ENCODE measurements at regions not wholly inside any gene's neighbourhood (a gene's known extent, or its start where the extent isn't known, plus 50 kb on each side); places are given as distances from the start of the nearest gene placed in this dataset.

DNA sequence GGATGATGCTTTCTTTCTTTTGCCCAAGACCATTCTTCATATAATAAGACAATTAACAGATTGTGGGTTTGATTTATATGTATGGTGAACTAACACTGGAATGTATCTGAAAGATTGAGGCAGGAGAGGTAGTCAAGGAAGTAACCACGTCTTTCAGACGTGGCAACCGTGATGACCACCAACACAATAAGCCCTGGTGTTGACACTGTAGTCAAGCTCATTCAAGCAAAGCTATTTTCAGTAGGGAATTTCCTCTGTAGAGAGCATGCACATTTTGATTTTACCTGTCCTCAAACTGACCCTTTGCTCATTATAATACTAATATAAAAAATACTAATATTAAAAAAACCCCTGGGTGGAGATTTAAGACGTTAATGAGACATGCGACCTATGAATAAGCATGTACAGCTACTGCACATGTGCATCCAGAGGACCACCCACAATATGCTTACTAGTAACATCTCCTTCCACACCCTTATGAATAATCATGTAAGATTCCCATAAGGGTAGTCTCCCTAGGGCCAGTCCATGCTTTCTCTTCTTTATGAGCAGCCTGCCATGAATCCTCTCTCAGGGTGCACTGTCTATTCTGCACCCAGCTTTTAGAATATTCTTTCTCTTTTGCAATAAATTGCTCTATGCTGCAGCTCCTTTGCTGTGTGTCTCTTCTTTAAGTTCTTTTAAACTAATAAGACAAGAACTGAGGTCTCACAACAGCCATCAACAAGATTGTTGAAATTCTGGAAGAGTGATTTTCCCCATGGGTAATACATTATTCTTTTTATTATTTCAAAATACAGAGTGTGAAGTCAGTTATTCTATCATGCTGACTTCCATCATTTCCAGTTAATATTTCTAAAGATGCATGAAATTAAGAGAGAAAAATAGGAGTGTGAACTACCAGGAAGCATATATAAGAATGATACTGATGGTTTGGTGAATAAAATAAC lies 151.3 kb upstream of the NPVF start:
- no peaks in the 10 kb centered on the region for H3K36me3 ChIP-seq

DNA sequence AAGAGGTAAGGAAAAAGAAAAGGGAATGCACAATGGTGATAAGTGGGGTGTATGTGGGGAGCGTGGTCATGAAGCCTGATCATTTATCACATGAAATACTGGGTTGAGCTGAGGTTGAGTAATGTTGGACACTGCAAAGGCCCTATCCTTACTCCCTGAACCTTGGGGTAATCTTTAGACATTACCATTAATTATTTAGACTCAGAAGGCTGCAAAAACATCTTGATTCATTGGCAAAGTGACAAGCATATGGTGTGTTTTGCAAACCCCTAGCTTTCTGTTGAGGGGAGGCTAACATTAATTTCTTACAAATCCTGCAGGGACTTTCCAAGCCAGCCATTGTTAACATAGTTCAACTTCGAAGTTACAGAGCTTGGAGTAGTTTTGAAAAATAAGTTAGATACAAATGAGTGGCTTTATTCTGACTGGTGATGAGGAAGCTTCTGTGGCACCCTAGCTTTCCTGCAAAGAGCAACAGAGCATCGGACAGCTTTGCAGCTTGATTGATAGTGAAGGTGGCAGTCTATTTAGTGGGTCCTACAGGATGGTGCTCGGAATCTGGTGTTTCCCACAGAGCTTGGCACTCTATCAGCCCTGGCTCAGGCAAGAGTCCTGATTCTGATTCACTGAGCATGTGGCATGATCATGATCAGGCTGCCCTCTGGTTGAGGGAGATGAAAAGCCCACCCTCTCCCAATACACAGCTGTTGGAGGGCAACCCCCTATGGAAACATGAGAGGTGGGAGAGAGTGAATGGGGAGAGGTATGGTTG lies 153.7 kb upstream of the NPVF start:
- ATAC-seq: no peak
- H3K27ac ChIP-seq: no peak overlapping the region
- intact Hi-C loops (cut with DNase I): loop anchor here (10.0 kb wide), 1 partner anchor 117 kb away; no protein-coding TSS in a partner anchor

More for the DNA sequence above, 151.3 kb upstream of the NPVF start:
- TF ChIP-seq, protein P1, sequence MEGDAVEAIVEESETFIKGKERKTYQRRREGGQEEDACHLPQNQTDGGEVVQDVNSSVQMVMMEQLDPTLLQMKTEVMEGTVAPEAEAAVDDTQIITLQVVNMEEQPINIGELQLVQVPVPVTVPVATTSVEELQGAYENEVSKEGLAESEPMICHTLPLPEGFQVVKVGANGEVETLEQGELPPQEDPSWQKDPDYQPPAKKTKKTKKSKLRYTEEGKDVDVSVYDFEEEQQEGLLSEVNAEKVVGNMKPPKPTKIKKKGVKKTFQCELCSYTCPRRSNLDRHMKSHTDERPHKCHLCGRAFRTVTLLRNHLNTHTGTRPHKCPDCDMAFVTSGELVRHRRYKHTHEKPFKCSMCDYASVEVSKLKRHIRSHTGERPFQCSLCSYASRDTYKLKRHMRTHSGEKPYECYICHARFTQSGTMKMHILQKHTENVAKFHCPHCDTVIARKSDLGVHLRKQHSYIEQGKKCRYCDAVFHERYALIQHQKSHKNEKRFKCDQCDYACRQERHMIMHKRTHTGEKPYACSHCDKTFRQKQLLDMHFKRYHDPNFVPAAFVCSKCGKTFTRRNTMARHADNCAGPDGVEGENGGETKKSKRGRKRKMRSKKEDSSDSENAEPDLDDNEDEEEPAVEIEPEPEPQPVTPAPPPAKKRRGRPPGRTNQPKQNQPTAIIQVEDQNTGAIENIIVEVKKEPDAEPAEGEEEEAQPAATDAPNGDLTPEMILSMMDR (IDR thresholded peaks at IDR 0.05): no peak
- no peak for DNase-seq
- Histone ChIP-seq H3K4me1 (no peaks in the 10 kb centered on the region), H3K4me3 (no peak overlapping the region), H3K27ac (no peak overlapping the region), H3K27me3 (ENCODE audit: low read depth) (no peaks in the 10 kb centered on the region), H3K9me3 (no peaks in the 10 kb centered on the region)
- ATAC-seq: no peak
- intact Hi-C loops (cut with DNase I): loop anchor here (10.0 kb wide), 1 partner anchor 115 kb away; no protein-coding TSS in a partner anchor

DNA sequence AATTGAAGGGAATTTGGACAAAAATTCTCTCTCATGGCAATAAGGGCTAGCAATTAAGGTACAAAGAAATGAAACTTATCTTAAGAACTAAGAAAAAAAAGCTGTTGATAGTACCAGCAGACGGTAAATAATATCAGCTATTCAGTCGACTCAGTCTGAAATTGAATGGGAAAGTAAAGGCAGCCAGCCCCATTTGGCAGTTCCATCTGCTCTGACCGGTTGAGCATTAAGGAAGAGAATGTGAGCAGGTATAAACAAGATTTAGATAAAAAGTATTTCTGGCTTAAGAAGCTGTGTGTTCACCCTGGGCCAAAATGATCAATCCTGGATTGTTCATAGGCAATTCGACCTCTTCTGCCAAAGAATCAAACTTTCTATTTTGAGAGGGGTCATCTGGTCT lies 154.6 kb upstream of the NPVF start:
- H3K4me3 ChIP-seq: no peak overlapping the region
- no peaks in the 10 kb centered on the region for H3K36me3 ChIP-seq
- no peak for ATAC-seq
- no peak for DNase-seq
- no peaks in the 10 kb centered on the region for H3K9me3 ChIP-seq
- H3K27me3 ChIP-seq (ENCODE audit: low read depth): no peaks in the 10 kb centered on the region
- TF ChIP-seq, protein P1 (IDR thresholded peaks at IDR 0.05): no peak
- no peaks in the 10 kb centered on the region for H3K4me1 ChIP-seq
- intact Hi-C loops (cut with DNase I): loop anchor here (10.0 kb wide), 1 partner anchor 118 kb away; no protein-coding TSS in a partner anchor
- no peak overlapping the region for H3K27ac ChIP-seq

More for the DNA sequence above, 153.7 kb upstream of the NPVF start:
- H3K36me3 ChIP-seq: no peaks in the 10 kb centered on the region
- H3K9me3 ChIP-seq: no peaks in the 10 kb centered on the region
- H3K27me3 ChIP-seq (ENCODE audit: low read depth): no peaks in the 10 kb centered on the region
- no peaks in the 10 kb centered on the region for H3K4me1 ChIP-seq
- TF ChIP-seq, protein P1 (IDR thresholded peaks at IDR 0.05): no peak
- no peak for DNase-seq
- H3K4me3 ChIP-seq: no peak overlapping the region

DNA sequence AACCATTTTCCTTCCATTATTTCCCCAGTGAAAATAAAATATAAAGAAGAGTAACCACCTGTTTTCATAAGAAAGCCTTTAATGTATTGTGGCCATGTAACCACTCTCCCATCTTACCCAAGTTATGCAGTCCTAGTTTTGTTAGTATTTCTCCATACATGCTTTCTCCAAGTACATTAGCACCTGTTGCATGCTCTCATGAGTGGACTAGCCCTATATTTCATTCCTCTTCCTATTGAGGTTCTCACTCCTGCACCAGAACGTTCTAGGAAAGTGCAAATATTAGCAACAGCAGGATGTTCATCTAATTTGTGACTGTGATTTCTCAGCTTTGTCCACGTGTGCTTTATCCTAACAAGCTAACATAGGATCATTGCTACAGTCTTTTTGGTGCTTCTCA lies 155.1 kb upstream of the NPVF start:
- Histone ChIP-seq H3K4me3 (no peak overlapping the region), H3K27ac (no peak overlapping the region), H3K9me3 (no peaks in the 10 kb centered on the region), H3K36me3 (no peaks in the 10 kb centered on the region), H3K27me3 (ENCODE audit: low read depth) (no peaks in the 10 kb centered on the region), H3K4me1 (no peaks in the 10 kb centered on the region)
- intact Hi-C loops (cut with DNase I): loop anchor here (10.0 kb wide), 1 partner anchor 119 kb away; no protein-coding TSS in a partner anchor
- TF ChIP-seq, protein P1 (IDR thresholded peaks at IDR 0.05): no peak
- ATAC-seq (no peak), DNase-seq (no peak)

GRCh38 chr7:25384788-25385505 lies 156.7 kb upstream of the NPVF start:
- no peaks in the 10 kb centered on the region for H3K36me3 ChIP-seq
- ATAC-seq (no peak), DNase-seq (no peak)
- TF ChIP-seq, protein P1 (IDR thresholded peaks at IDR 0.05): no peak
- H3K9me3 ChIP-seq: no peaks in the 10 kb centered on the region
- H3K4me3 ChIP-seq: no peak overlapping the region
- intact Hi-C loops (cut with DNase I): loop anchor here (10.0 kb wide), 1 partner anchor 120 kb away; no protein-coding TSS in a partner anchor
- no peaks in the 10 kb centered on the region for H3K4me1 ChIP-seq
- H3K27me3 ChIP-seq (ENCODE audit: low read depth): no peaks in the 10 kb centered on the region
- no peak overlapping the region for H3K27ac ChIP-seq

Data from lower lobe of right lung (tissue), 2 donors.